ENCODE measurements at regions not wholly inside any gene's neighbourhood (a gene's known extent, or its start where the extent isn't known, plus 50 kb on each side); places are given as distances from the start of the nearest gene placed in this dataset.

- TF ChIP-seq, protein P1, sequence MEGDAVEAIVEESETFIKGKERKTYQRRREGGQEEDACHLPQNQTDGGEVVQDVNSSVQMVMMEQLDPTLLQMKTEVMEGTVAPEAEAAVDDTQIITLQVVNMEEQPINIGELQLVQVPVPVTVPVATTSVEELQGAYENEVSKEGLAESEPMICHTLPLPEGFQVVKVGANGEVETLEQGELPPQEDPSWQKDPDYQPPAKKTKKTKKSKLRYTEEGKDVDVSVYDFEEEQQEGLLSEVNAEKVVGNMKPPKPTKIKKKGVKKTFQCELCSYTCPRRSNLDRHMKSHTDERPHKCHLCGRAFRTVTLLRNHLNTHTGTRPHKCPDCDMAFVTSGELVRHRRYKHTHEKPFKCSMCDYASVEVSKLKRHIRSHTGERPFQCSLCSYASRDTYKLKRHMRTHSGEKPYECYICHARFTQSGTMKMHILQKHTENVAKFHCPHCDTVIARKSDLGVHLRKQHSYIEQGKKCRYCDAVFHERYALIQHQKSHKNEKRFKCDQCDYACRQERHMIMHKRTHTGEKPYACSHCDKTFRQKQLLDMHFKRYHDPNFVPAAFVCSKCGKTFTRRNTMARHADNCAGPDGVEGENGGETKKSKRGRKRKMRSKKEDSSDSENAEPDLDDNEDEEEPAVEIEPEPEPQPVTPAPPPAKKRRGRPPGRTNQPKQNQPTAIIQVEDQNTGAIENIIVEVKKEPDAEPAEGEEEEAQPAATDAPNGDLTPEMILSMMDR (IDR thresholded peaks at IDR 0.05) = no peak
- TF ChIP-seq POLR2AphosphoS5 (IDR thresholded peaks at IDR 0.05) (no peak), EP300 (IDR thresholded peaks at IDR 0.05) (no peak)
Observed at GRCh38 chr3:27657404-27657803, 64.7 kb downstream of the EOMES start.
